OCI-LY7 (cell line): ENCODE measurements at regions not wholly inside any gene's neighbourhood (a gene's known extent, or its start where the extent isn't known, plus 50 kb on each side); places are given as distances from the start of the nearest gene placed in this dataset.

Experiments
- CTCF ChIP-seq: fragments of 200-600 bp; sonication (generic); conservative IDR thresholded peaks from 2 replicates; pipeline ENCODE4 v1.5.1; 2014; ENCODE audit warnings: mild to moderate bottlenecking, antibody characterized with exemption, low read length, moderate library complexity, mixed read lengths
- EZH2phosphoT487 ChIP-seq: fragments of 200-600 bp; sonication (generic); IDR thresholded peaks from 2 replicates; pipeline ENCODE4 v1.6.1; 2018; ENCODE audit warnings: low read depth, borderline replicate concordance, mild to moderate bottlenecking, mixed run types, antibody characterized with exemption, low read length, moderate library complexity, mixed read lengths

DNA sequence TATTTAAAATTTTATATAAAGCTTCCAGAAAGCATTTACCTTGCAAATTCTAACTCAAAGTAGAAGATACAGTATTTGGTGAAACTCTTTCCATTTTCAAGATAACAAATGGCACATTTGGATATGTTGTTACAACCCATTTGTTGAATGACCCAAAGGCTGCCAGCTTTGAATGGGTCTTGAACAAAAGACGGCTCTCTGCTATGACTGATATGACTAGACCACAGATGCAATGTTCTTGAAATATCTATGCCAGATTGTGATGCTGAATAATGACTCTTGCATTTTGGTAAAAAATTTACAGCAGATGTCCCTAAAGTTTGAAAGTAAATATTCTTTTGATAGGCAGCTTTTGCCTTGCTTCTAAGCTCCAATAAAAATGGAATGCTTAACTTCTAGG is 99.6 kb downstream of the HTR1B start:
- TF ChIP-seq CTCF, result no peak
- no peak for TF ChIP-seq EZH2phosphoT487
